Endothelial cell of umbilical vein (primary cell): ENCODE measurements at regions not wholly inside any gene's neighbourhood (a gene's known extent, or its start where the extent isn't known, plus 50 kb on each side); places are given as distances from the start of the nearest gene placed in this dataset.

ENCODE experiments used
- BruUV-seq: library from RNA; stranded (reverse); fragments of 400-500 nt; replicated peaks from 2 replicates; lab custom pipeline; 2021; lab: Mats Ljungman, UMichigan
- CTCF ChIA-PET: fragments of 300-600, 350-600 bp; sonication (Branson Sonifier 250); formaldehyde crosslinking; loops from one replicate; lab custom pipeline; 2021; ENCODE audit warnings: antibody characterized with exemption, inconsistent platforms; lab: Charles Lee
- POLR2A ChIA-PET: fragments of 300-600, 350-600 bp; sonication (Branson Sonifier 250); formaldehyde crosslinking; loops from one replicate; lab custom pipeline; 2021; ENCODE audit warnings: antibody characterized with exemption, inconsistent platforms; lab: Charles Lee
- DNase-seq: peaks from one replicate; pipeline ENCODE4 v3.0.0-alpha.2; 2011; ENCODE audit warnings: low read depth, low spot score
- FAIRE-seq: peaks from 2 replicates; lab custom pipeline; 2011; peaks lifted over from hg19 to GRCh38; lab: Jason Lieb, UNC
- H2AFZ ChIP-seq: 2 replicates; pipeline ENCODE4 v1.6.0; 2012; ENCODE audit warnings: low read depth, low read length, control low read depth, inconsistent platforms
- H3K27ac ChIP-seq: 2 replicates; pipeline ENCODE4 v1.5.1; 2011; ENCODE audit warnings: low read depth, mild to moderate bottlenecking, control low read depth, low read length, moderate library complexity; ENCODE audit not compliant: insufficient read depth
- H3K27me3 ChIP-seq, 2 experiments: 2 replicates each; pipeline versions ENCODE4 v1.6.0 to v1.6.1; 2011; ENCODE audit warnings: low read length in 2 of 2, mixed read lengths in 1 of 2; ENCODE audit not compliant: control insufficient read depth in 2 of 2, insufficient read depth in 2 of 2
- H3K36me3 ChIP-seq, 2 experiments: 2 replicates in 1 of 2; 3 replicates in 1 of 2; pipeline ENCODE4 v1.5.1; 2011; ENCODE audit warnings: low read length in 2 of 2, mild to moderate bottlenecking in 1 of 2, moderate library complexity in 1 of 2; ENCODE audit not compliant: control insufficient read depth in 2 of 2, insufficient read depth in 2 of 2; ENCODE audit errors: extremely low read depth in 1 of 2
- H3K4me1 ChIP-seq: 3 replicates; pipeline ENCODE4 v1.5.1; 2011; ENCODE audit warnings: mild to moderate bottlenecking, low read length; ENCODE audit not compliant: control insufficient read depth, insufficient read depth; ENCODE audit errors: extremely low read depth
- H3K4me2 ChIP-seq: 2 replicates; pipeline ENCODE4 v1.6.1; 2011; ENCODE audit warnings: low read length, control low read depth, mixed read lengths; ENCODE audit not compliant: insufficient read depth
- H3K4me3 ChIP-seq, 3 experiments: fragments of 200-600 bp in 1 of 3; sonication (generic), shearing (Covaris generic) in 1 of 3; replicated peaks in 1 of 3; 2 replicates each; pipeline ENCODE4 v1.5.1; 2011 to 2016; ENCODE audit warnings: control low read depth in 3 of 3, low read length in 3 of 3, mild to moderate bottlenecking in 2 of 3, inconsistent platforms in 1 of 3, low read depth in 1 of 3, moderate library complexity in 1 of 3; ENCODE audit not compliant: insufficient read depth in 1 of 3
- H3K79me2 ChIP-seq: 2 replicates; pipeline ENCODE4 v1.6.0; 2012; ENCODE audit warnings: low read length, inconsistent platforms; ENCODE audit not compliant: control insufficient read depth, insufficient read depth
- H3K9ac ChIP-seq: replicated peaks from 2 replicates; pipeline ENCODE3; 2011; ENCODE audit warnings: low read length, control low read depth; ENCODE audit not compliant: insufficient read depth; ENCODE audit errors: extremely low read depth
- H3K9me1 ChIP-seq: replicated peaks from 3 replicates; pipeline ENCODE4 v1.6.0; 2011; ENCODE audit warnings: mild to moderate bottlenecking, low read length; ENCODE audit not compliant: control insufficient read depth, insufficient read depth; ENCODE audit errors: extremely low read depth
- H3K9me3 ChIP-seq: replicated peaks from 2 replicates; pipeline ENCODE4 v1.5.1; 2012; ENCODE audit warnings: low read length, inconsistent platforms; ENCODE audit not compliant: control insufficient read depth, insufficient read depth
- H4K20me1 ChIP-seq: replicated peaks from 2 replicates; pipeline ENCODE3; 2011; ENCODE audit warnings: mild to moderate bottlenecking, low read length; ENCODE audit not compliant: control insufficient read depth, insufficient read depth; ENCODE audit errors: extremely low read depth
- EZH2 ChIP-seq: IDR thresholded peaks from 2 replicates; pipeline ENCODE4 v1.6.1; 2012; ENCODE audit warnings: borderline replicate concordance, low read depth, mild to moderate bottlenecking, moderate library complexity, low read length, inconsistent platforms; ENCODE audit not compliant: severe bottlenecking
- FOS ChIP-seq: IDR thresholded peaks from 2 replicates; pipeline ENCODE4 v1.6.1; 2011; ENCODE audit warnings: mild to moderate bottlenecking, low read length, moderate library complexity, borderline replicate concordance; ENCODE audit not compliant: insufficient read depth
- JUN ChIP-seq: IDR thresholded peaks from 2 replicates; pipeline ENCODE4 v1.6.1; 2011; ENCODE audit warnings: borderline replicate concordance, low read depth; ENCODE audit not compliant: insufficient read length, insufficient read depth
- MYC ChIP-seq: IDR thresholded peaks from one replicate; pipeline ENCODE4 v1.6.1; 2011; ENCODE audit warnings: mild to moderate bottlenecking, low read depth, low read length
- POLR2AphosphoS5 ChIP-seq: IDR thresholded peaks from 2 replicates; pipeline ENCODE4 v1.6.1; 2012; ENCODE audit warnings: low read depth, mild to moderate bottlenecking, control low read depth, low read length, moderate library complexity; ENCODE audit not compliant: insufficient read depth
- dilution Hi-C: fragments of 300-500 bp; cut with MboI; formaldehyde crosslinking; loops from one replicate; pipeline ENCODE4 v1.15.0; 2019; ENCODE audit warnings: low sequenced_read_pairs; ENCODE audit not compliant: extremely low pct_ligation_motif_present
- intact Hi-C: fragments of 100-400 bp; cut with micrococcal nuclease; formaldehyde crosslinking; loops from one replicate; pipeline ENCODE4 v1.10.0; 2022
- TF ChIP-seq, protein P1 (sequence below): IDR thresholded peaks from 2 replicates; pipeline ENCODE4 v1.6.1; 2011; ENCODE audit not compliant: insufficient read depth, insufficient read length
- TF ChIP-seq, protein P2 (sequence below), 2 donors: IDR thresholded peaks; 1 replicate in 1 of 2; 2 replicates in 1 of 2; pipeline ENCODE4 v1.5.1; 2011; ENCODE audit warnings: low read length in 2 of 2, mild to moderate bottlenecking in 2 of 2, moderate library complexity in 2 of 2, control low read depth in 1 of 2, inconsistent platforms in 1 of 2, low read depth in 1 of 2; ENCODE audit not compliant: insufficient read depth in 1 of 2; ENCODE audit errors: extremely low read depth in 1 of 2

GRCh38 chr5:130874861-130875417 is 290.1 kb downstream of the HINT1 start:
- intact Hi-C loops = no loop called here

DNA sequence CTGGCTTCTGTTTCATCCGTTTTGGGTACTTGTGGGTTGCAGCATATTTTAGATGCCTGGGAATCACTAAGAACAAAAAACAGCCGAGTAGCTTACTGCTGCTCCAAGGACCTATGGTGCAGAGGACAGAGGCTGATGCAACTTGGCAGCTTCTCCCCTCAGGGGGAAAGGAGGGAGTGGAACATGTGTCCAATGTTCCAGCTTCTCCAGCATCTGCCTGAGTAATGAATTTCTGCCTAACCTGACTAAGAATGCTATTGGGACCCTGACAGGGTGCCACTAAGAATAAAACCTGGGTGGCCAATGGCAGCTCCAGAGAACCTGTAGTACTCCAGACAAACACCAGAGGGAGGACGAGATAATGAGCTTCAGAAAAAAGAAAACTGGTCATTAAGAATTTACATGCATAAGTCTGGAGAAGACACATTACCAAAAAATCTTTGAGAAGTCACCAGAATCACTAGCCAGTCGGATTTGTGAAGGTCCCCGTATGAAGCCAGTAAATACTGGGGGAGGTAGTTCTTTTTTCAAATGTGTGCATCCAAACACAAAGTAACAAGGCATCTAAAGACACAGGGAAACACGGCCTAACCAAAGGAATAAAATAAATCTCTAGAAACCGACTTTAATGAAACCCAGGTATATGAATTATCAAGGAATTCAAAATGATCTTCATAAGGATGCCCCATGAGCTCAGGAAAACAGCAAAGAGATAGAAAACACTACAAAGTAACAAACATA is 293.5 kb downstream of the HINT1 start:
- no peaks in the 10 kb centered on the region for H4K20me1 ChIP-seq
- intact Hi-C loops (loop anchor here (1.0 kb wide), 2 partner anchors 239 to 972 kb away; no protein-coding TSS in a partner anchor), dilution Hi-C loops (no loop called here)
- ChIA-PET POLR2A (no interaction called here), CTCF (interaction anchor here (0.6 to 2.4 kb wide), 28 partner anchors 8 to 1866 kb away, joined by 3 to 21 read pairs (median 5); no protein-coding TSS in a partner anchor)
- H3K4me1 ChIP-seq = no peaks in the 10 kb centered on the region
- BruUV-seq = no TSS peak
- DNase-seq (peak; percentile 36), FAIRE-seq (peak; percentile 64)
- H3K27ac ChIP-seq = no peak overlapping the region
- H3K27me3 ChIP-seq = no peaks in the 10 kb centered on the region
- no peak for TF ChIP-seq FOS
- no peak for TF ChIP-seq EZH2
- no peak for TF ChIP-seq POLR2AphosphoS5
- TF ChIP-seq, protein P1, sequence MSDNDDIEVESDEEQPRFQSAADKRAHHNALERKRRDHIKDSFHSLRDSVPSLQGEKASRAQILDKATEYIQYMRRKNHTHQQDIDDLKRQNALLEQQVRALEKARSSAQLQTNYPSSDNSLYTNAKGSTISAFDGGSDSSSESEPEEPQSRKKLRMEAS = no peak
- TF ChIP-seq MYC = no peak
- TF ChIP-seq, protein P2, sequence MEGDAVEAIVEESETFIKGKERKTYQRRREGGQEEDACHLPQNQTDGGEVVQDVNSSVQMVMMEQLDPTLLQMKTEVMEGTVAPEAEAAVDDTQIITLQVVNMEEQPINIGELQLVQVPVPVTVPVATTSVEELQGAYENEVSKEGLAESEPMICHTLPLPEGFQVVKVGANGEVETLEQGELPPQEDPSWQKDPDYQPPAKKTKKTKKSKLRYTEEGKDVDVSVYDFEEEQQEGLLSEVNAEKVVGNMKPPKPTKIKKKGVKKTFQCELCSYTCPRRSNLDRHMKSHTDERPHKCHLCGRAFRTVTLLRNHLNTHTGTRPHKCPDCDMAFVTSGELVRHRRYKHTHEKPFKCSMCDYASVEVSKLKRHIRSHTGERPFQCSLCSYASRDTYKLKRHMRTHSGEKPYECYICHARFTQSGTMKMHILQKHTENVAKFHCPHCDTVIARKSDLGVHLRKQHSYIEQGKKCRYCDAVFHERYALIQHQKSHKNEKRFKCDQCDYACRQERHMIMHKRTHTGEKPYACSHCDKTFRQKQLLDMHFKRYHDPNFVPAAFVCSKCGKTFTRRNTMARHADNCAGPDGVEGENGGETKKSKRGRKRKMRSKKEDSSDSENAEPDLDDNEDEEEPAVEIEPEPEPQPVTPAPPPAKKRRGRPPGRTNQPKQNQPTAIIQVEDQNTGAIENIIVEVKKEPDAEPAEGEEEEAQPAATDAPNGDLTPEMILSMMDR (IDR thresholded peaks at IDR 0.05; ENCODE audit: extremely low read depth in 1 of 2, insufficient read depth in 1 of 2, low read depth in 1 of 2, low read length in 2 of 2) = peak; percentile 35 to 52
- no peak for TF ChIP-seq JUN
- no peaks in the 10 kb centered on the region for H3K36me3 ChIP-seq
- H3K4me2 ChIP-seq = no peak overlapping the region
- no peak overlapping the region for H2AFZ ChIP-seq
- no peak overlapping the region for H3K9ac ChIP-seq
- H3K9me3 ChIP-seq = no peaks in the 10 kb centered on the region
- no peaks in the 10 kb centered on the region for H3K9me1 ChIP-seq
- no peaks in the 10 kb centered on the region for H3K79me2 ChIP-seq
- H3K4me3 ChIP-seq = no peak overlapping the region

More at GRCh38 chr5:130874861-130875417, 290.1 kb downstream of the HINT1 start:
- DNase-seq = no peak
- Histone ChIP-seq H3K36me3 (no peaks in the 10 kb centered on the region), H3K27ac (no peak overlapping the region), H3K4me2 (no peak overlapping the region), H3K27me3 (no peaks in the 10 kb centered on the region), H3K4me3 (no peak overlapping the region), H3K4me1 (no peaks in the 10 kb centered on the region), H3K9ac (no peak overlapping the region), H2AFZ (no peak overlapping the region), H3K9me3 (no peaks in the 10 kb centered on the region), H3K9me1 (no peaks in the 10 kb centered on the region), H4K20me1 (no peaks in the 10 kb centered on the region), H3K79me2 (no peaks in the 10 kb centered on the region)
- TF ChIP-seq EZH2 = no peak
- ChIA-PET POLR2A (no interaction called here), CTCF (no interaction called here)
- BruUV-seq = no TSS peak
- dilution Hi-C loops = no loop called here
- no peak for FAIRE-seq
